PFSK-1 (cell line): ENCODE measurements at regions not wholly inside any gene's neighbourhood (a gene's known extent, or its start where the extent isn't known, plus 50 kb on each side); places are given as distances from the start of the nearest gene placed in this dataset.

Experiments
- FOXP2 ChIP-seq: optimal IDR thresholded peaks from 2 replicates; pipeline ENCODE3; 2011; ENCODE audit warnings: borderline replicate concordance, control low read depth, inconsistent platforms; ENCODE audit not compliant: insufficient read depth; ENCODE audit errors: extremely low read length, extremely low read depth
- POLR2AphosphoS5 ChIP-seq: IDR thresholded peaks from 2 replicates; pipeline ENCODE4 v1.6.1; 2012; ENCODE audit warnings: low read depth, mild to moderate bottlenecking, control low read depth, low read length, moderate library complexity
- REST ChIP-seq, 2 experiments: IDR thresholded peaks; 2 replicates each; pipeline versions ENCODE4 v1.6.1 to v1.8.0; 2011 to 2012; ENCODE audit warnings: low read depth in 2 of 2, low read length in 2 of 2, control low read depth in 1 of 2, inconsistent platforms in 1 of 2, mild to moderate bottlenecking in 1 of 2, moderate library complexity in 1 of 2; ENCODE audit not compliant: insufficient read depth in 1 of 2
- SIN3A ChIP-seq: IDR thresholded peaks from 2 replicates; pipeline ENCODE4 v1.6.1; 2012; ENCODE audit warnings: mild to moderate bottlenecking, low read length, moderate library complexity, borderline replicate concordance; ENCODE audit not compliant: insufficient read depth

GRCh38 chr4:127069675-127070074 lies 563.1 kb upstream of the INTU start:
- TF ChIP-seq REST (IDR thresholded peaks at IDR 0.05; ENCODE audit: insufficient read depth in 1 of 2, low read depth in 2 of 2, low read length in 2 of 2) (no peak), SIN3A (no peak), FOXP2 (no peak), POLR2AphosphoS5 (no peak)
